BE2C (cell line): ENCODE measurements at regions not wholly inside any gene's neighbourhood (a gene's known extent, or its start where the extent isn't known, plus 50 kb on each side); places are given as distances from the start of the nearest gene placed in this dataset.

Source experiments
- DNase-seq: peaks from one replicate; pipeline ENCODE4 v3.0.0-alpha.2; 2020
- H3K27me3 ChIP-seq: fragments of 250-450 bp; sonication (Bioruptor Pico); 2 replicates; pipeline ENCODE4 v1.5.1; 2020; ENCODE audit warnings: mild to moderate bottlenecking
- H3K36me3 ChIP-seq: fragments of 250-450 bp; sonication (Bioruptor Pico); 2 replicates; pipeline ENCODE4 v1.5.1; 2020; ENCODE audit warnings: mild to moderate bottlenecking
- H3K4me1 ChIP-seq: fragments of 250-450 bp; sonication (Bioruptor Pico); 2 replicates; pipeline ENCODE4 v1.5.1; 2020
- H3K4me3 ChIP-seq: 2 replicates; pipeline ENCODE4 v1.5.1; 2011; ENCODE audit warnings: low read depth, low read length
- H3K9me3 ChIP-seq: fragments of 250-450 bp; sonication (Bioruptor Pico); 2 replicates; pipeline ENCODE4 v1.5.1; 2020
- TF ChIP-seq, protein P1 (sequence below): IDR thresholded peaks from 2 replicates; pipeline ENCODE4 v1.5.1; 2012; ENCODE audit warnings: mild to moderate bottlenecking, low read depth, low read length

DNA sequence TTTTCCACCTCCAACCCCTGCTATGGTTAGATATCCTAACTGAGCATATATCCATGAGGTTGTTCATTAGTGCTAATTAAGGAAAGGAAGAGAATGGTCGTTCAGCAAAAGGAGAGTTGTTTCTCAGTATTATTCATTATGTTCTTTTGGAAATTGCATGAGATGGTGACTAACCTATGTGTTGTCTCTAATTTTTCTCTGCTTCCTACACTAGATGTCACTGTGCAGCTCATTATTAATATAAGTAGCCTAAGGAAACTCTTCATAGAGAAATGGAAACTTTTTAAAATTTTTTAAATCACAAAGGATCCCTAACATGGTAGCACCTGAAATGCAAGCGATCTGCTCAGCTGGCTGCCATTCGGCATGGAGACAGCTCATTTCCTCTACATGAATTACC, 67.7 kb upstream of the FAM9A start:
- Histone ChIP-seq H3K4me1 (no peaks in the 10 kb centered on the region), H3K27me3 (no peaks in the 10 kb centered on the region), H3K9me3 (no peaks in the 10 kb centered on the region), H3K36me3 (no peaks in the 10 kb centered on the region), H3K4me3 (no peak overlapping the region)
- DNase-seq: no peak
- TF ChIP-seq, protein P1, sequence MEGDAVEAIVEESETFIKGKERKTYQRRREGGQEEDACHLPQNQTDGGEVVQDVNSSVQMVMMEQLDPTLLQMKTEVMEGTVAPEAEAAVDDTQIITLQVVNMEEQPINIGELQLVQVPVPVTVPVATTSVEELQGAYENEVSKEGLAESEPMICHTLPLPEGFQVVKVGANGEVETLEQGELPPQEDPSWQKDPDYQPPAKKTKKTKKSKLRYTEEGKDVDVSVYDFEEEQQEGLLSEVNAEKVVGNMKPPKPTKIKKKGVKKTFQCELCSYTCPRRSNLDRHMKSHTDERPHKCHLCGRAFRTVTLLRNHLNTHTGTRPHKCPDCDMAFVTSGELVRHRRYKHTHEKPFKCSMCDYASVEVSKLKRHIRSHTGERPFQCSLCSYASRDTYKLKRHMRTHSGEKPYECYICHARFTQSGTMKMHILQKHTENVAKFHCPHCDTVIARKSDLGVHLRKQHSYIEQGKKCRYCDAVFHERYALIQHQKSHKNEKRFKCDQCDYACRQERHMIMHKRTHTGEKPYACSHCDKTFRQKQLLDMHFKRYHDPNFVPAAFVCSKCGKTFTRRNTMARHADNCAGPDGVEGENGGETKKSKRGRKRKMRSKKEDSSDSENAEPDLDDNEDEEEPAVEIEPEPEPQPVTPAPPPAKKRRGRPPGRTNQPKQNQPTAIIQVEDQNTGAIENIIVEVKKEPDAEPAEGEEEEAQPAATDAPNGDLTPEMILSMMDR: no peak; the same call in 1 of the 2 replicates

DNA sequence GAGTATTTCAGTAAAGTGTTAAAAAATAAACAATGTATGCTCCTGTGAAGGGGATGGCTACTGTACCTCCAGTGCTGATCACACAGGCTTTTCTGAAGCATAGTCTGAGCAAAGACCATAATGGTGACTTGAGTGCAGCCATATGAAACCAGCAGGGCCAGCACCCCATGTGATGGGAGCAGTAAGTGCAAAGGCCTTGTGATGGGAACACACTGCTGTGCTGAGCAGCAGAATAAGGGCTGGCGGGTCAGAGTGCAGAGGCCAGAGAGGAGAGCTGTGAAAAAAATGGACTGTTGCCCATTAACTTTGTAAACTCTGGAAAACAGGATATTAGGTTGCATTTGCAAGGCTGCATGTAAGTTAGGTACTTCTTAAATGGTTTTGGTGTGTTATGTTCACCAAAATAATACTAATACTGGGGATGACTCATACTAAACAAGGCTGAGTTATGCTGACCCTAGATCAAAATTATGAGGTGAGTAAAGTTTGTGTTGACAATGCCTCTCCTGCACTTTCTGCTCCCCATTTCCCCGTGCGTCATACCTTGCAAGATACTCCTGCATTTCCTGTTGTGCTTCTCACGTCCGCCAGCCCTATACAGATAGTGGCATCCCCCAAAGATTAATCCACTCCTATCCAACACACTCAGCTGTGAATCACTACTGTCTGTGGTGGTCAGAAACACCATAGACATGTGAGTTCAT, 67.0 kb upstream of the FAM9A start:
- TF ChIP-seq, protein P1: no peak
- Histone ChIP-seq H3K27me3 (no peaks in the 10 kb centered on the region), H3K9me3 (no peaks in the 10 kb centered on the region), H3K36me3 (no peaks in the 10 kb centered on the region), H3K4me3 (no peak overlapping the region), H3K4me1 (no peaks in the 10 kb centered on the region)
- DNase-seq: no peak

DNA sequence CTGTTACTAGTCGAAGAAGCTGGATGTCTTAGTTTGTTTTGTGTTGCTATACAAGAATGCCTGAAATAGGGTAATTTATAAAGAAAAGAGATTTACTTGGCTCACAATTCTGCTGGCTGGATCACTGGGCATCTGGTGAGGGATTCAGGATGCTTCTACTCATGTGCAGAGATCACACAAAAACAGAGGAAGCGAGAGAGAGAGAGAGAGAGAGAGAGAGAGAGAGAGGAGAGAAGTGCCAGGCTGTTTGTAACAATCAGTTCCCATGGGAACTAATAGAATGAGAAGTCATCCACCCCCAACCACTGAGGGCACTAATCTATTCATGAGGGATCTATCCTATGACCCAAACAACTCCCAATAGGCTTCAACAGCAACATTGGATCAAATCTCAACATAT, 66.2 kb upstream of the FAM9A start:
- H3K4me3 ChIP-seq: no peak overlapping the region
- H3K27me3 ChIP-seq: no peaks in the 10 kb centered on the region
- no peaks in the 10 kb centered on the region for H3K4me1 ChIP-seq
- TF ChIP-seq, protein P1: no peak
- no peak for DNase-seq
- no peaks in the 10 kb centered on the region for H3K36me3 ChIP-seq
- no peaks in the 10 kb centered on the region for H3K9me3 ChIP-seq

DNA sequence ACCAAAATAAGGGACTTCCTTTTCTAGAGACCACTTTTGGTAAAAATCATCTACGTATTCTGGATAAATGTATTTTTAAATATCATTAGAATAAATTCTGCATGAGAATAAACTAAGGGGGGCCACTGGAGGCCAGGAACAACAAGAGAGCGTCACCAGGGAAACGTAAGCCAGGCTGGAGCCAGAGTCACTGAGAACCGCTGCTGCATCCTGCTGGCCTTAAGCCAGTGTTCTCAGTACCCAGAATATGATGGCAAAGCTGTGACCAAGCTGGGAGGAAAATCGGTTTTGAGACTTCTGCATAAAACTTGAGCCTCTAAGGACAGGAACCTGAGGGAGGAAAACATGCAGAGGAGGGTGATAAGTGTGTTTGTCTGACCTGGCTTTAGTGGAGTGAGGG, 63.0 kb upstream of the FAM9A start:
- Histone ChIP-seq H3K4me1 (no peaks in the 10 kb centered on the region), H3K36me3 (no peaks in the 10 kb centered on the region), H3K27me3 (no peaks in the 10 kb centered on the region), H3K9me3 (no peaks in the 10 kb centered on the region), H3K4me3 (no peak overlapping the region)
- TF ChIP-seq, protein P1: no peak
- no peak for DNase-seq

DNA sequence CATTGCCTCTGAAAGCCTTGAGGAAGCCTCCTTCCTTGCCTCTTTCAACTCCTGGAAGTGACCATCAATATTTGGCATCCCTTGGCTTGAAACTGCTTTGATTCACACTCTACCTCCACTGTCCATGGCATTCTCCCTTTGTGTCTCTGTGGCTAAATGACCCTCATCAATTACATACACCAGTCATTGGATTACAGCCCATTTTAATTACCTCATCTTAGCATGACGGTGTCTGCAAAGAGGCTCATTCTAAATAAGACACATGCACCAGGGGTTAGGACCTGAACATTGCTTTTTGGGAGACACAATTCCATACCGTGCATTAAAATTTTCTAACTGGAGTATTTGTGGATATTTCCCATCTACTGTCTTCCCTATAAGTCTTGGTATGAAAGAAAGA, 60.7 kb upstream of the FAM9A start:
- Histone ChIP-seq H3K4me1 (no peaks in the 10 kb centered on the region), H3K9me3 (no peaks in the 10 kb centered on the region), H3K4me3 (no peak overlapping the region), H3K36me3 (no peaks in the 10 kb centered on the region), H3K27me3 (no peaks in the 10 kb centered on the region)
- DNase-seq: no peak
- TF ChIP-seq, protein P1: no peak

DNA sequence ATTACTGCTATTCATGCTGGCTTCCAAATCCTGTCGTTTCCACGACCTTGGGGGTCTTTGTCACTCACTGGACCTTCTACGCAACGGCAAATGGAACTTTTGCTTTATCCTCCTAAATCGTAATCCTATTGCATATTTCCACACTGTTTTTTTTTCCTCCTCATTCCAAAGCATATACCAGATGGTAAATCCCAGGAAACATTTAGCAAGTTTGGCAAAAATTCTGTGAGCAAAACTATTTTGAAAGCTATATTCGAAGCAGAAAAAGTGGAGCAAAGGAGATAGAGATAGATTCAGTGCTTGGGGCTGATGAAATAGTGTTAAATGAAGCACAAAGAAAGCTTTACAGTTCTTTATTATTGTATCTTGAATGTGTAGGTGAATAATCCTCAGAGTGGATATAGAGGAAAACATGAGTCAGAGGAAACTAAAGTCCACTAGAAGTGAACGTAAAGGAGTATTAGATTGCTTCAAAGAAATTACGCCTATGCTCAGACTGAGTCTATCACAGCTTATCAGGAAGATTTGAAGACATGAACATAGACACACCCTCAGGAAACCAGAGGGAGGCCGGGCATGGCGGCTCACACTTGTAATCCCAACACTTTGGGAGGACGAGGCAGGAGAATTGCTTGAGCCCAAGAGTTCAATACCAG, 50.2 kb upstream of the FAM9A start:
- TF ChIP-seq, protein P1: no peak
- Histone ChIP-seq H3K4me1 (no peaks in the 10 kb centered on the region), H3K36me3 (no peaks in the 10 kb centered on the region), H3K9me3 (no peaks in the 10 kb centered on the region), H3K4me3 (no peak overlapping the region), H3K27me3 (no peaks in the 10 kb centered on the region)
- DNase-seq: no peak
